ENCODE measurements at regions not wholly inside any gene's neighbourhood (a gene's known extent, or its start where the extent isn't known, plus 50 kb on each side); places are given as distances from the start of the nearest gene placed in this dataset.

DNA sequence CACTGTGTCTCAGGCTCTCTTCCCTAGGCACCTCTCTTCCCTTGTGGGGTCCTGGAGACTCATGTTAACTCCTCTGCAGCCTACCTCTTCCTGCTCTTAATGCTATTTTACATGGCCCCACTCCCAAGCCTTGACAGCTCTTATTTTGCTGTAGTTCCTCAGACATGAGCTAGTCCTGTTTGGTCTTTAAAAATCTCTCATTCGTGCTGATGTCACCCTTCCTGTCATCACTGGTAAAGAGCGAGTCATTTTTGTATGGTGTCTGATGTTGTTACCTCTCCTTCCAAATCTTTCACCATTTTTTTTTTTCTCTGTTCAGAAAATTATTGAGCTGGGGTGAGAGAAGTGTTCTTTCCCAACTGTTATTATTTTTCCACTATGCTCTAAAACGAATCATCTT is 84.8 kb upstream of the ZBED5 start:
- no peak for DNase-seq

DNA sequence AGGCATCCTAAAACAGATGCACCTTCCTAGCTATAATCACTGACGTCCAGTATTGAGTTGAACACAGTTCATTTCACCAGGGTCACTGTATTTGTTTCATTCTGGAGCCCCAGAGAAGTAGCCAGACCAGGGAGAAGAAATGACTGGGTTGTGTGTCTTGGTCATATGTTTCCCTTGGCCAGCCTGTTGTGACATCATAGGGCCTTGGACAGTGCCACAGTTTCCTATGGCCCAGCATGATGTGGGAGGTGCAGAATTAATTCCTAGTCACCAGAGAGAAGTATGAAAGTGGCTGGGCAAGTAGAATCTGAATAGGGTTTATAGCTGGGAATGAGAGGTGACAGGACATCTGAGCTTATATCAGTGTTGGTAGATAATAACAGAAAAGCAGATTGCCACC is 84.0 kb upstream of the ZBED5 start:
- no peak for DNase-seq

DNA sequence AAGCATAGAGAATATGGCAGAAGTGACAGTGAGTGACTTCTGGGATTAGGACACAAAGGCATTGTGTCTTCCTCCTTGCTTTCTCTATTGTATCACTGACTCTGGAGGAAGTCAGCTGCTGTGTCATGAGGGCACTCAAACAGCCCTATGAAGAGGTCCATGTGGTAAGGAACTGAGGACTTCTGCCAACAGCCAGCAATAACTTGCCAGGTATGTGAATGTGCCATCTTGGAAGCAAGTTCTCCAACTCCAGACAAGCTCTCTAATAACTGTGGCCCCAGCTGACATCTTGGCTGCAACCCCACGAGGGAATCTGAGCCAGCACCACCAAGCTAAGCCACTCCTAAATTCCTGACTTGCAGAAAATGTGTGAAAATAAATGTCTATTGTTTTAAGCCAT is 83.6 kb upstream of the ZBED5 start:
- DNase-seq: no peak

DNA sequence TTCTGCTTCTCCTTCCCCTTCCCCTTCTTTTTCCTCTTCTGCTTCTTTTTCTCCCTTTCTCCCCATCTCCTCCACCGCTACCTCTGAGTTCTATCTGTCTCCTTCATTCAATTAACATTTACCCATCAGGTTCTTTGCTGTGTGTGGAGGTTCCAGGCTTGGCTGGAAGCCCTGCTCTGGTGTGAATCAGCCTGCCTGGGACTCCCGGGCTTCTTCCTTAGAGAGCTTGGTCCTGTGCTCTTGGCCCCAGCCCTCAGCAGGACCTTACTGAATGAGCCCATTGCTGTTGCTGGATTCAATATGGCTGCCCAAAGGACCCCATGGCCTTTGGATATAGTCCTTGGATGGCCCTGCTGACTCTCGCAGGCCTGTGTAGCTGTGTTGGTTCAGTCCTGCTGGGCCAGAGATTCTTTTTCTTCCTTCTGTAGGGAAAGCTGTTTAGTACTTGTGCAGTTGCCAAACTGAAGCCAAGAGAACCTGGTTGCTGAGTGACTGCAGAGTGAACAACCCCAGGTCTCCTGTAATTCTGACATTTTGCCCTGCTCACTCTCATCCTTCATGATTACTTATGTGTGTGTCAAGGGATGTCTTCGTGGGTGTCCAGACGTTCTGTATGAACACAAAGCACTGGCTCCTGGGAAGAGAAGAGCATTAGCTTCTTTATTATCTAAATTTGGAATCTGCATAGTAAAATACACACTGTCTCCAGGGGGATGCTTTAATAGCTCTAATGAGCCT is 81.0 kb upstream of the ZBED5 start:
- DNase-seq: no peak

DNA sequence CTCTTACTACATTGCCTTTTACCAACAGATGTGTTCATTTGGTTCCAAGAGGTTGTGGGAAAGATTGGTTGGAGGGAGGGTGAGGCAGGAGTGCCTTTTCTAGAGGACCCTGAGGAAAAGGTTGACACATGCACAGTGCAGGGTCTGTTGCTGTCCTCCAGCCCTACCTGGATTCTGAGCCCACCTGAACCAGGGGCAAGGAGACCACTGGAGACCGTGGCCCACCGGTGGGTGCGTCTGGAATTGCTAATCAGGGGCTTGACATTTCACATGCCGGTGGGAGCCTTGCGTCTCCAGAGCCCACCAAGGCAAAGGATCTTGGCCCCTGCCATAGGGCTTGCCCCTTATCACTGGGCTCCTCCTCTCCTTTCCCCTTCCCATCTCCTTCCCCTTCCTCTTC is 80.4 kb upstream of the ZBED5 start:
- DNase-seq: no peak

DNA sequence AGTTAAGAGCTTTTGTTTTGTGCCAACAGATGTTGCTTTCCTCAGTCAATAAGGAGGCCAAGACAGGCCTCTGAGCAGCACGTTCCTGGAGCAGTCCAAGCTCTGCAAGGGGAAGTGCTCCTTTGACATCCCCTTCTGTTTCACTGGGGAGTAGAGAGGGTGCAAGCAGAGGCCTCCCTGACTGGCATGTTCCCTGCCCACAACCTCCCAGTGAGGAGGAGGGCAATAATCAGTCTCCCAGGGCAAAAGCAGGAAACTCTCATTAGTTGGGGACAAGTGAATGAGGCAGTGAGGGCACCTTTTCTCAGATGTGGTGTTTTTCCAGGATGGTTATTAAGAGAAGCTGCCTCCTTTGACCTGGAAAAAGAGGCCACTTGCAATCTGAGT is 79.5 kb upstream of the ZBED5 start:
- no peak for DNase-seq

DNA sequence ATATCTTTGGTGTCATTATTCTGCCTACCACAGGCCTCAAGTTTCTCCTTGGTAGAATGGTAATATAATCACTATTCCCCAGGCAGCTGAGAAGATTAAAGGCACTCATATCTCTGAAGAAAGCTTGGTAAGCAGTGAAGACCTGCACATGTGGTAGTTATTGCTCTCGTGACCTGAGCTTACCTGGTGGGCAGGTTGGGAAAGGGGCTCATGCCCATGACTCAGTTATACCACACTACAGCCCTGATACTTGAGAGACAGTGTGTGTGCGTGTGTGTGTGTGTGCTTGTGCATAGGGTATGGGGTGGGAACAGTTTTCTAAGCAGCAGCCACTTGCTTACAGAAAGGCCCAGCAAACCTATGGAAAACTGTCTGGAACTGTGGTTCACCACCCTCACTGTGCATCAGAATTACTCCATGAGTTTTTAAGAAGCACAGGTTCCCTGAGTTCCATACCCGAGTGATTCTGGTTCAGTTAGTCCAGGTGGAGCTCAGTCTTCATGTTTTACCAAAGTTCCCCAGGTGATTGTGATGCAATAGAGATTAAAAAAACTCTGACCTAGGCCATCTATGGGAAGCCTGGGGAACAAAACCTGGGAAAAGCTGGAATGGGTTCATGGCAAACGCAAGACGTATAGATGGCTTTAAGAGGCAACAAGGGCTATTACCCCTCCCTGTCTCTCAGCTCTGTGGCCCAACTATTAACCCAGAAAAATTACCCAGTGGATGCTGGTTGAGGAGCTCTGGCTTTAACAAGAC is 79.0 kb upstream of the ZBED5 start:
- no peak for DNase-seq

DNA sequence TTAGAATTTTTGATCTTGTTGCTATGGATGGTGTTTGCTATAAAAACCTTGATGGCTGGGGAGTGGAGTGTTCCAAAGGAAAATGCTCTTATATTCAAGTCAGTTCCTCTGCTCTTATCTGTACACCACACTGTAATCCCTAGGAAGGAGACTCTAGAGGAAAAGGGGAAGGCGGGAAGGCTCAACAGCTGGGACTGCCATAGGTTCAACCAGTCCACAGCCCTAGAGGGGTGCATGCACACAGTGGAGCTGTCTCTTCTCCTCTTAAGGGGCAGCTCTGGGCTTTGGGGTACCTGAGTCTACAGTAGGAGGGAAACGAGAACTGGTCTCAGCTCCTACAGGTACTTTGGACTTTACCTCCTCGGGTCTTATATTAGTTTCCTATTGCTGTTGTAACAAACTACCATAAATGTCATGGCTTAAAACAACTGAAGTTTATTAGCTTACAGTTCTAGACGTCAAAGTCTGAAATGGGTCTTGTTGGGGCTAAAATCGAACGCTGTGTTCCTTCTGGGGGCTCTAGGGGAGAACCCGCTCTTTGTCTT is 77.2 kb upstream of the ZBED5 start:
- DNase-seq: no peak

DNA sequence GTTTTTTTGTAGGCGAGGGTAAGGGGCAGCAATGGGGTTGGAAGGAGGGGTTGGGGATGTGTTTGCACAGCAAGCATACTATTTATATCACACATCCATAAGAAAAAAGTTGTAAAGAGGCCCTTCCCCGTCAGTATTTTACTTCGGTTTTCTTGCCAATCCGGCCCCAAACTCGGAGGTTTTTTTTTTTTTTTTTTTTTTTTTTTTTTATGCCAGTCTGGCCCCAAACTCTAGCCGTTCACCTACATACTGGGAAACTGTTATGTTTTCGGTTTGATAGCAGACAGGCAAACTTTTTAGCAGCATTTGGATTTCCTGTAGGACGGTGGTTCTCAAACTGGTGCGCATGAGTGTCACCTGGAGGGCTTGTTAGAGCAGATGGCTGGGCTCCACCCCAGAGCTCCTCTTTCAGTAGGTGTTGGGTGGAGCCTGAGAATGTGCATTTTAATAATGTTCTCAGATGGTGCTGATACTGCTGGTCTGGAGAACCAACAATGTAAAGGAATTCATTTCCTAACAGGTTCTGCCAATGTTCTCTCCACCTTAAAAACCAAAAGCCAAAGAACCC is 76.5 kb upstream of the ZBED5 start:
- no peak for DNase-seq

DNA sequence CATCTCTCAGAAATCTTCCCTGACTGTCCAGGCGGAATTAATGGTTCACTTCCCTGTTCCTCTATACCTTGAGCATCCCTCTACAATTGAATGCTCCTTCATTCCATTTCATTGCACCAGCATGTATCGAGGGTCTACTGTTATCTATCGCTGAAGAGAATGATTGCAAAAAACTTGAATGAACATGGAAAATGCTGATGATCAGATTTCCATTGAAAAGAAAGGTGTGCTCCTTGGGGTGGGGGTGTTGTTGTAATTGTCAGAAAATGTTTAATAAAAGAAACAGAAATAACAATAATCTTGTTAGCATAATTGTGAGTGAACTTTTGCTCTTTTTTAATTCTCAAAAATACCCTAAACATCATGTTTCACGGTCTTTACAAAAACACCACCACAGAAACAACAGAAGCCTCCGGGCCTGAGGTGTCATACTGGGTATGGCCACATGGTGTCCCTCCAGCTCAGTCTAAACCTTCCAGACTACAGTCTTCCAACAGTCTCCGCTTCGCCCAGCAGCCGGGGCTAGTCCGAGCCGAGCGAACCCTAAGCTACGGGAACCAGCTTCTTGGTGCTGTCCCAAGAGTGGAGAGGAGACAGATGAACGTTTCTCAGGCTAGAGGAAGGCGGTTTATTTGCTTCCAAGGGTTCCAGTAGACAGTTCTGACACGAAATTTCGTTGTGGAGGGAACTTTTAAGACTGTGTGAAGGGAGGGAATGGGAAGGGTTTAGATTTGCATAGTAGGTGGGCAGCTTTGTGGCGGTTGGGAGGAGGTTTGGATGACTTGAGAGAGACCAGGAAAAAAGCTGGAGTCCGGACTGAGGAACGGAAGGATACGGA is 75.8 kb upstream of the ZBED5 start:
- peak; percentile 63 to 65 for DNase-seq

DNA sequence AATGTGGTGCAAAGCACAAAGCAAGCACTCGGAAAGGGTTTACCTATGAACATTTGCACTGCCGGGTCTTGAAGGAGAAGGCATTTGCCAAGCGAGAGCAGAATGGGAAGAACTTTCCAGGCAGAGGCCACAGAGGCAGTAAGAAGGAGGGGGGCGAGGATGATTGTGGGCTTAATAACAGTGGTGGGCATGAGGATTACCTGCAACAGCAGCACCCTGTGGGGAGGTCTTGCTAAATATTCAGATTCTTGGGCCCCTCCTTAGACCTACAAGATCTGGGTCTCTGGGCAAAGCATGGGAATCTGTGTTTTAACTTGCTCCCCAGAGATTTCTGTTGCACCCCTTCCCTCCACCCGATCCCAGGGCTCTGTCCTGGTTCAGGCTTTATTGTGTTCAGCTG is 75.1 kb upstream of the ZBED5 start:
- no peak for DNase-seq

DNA sequence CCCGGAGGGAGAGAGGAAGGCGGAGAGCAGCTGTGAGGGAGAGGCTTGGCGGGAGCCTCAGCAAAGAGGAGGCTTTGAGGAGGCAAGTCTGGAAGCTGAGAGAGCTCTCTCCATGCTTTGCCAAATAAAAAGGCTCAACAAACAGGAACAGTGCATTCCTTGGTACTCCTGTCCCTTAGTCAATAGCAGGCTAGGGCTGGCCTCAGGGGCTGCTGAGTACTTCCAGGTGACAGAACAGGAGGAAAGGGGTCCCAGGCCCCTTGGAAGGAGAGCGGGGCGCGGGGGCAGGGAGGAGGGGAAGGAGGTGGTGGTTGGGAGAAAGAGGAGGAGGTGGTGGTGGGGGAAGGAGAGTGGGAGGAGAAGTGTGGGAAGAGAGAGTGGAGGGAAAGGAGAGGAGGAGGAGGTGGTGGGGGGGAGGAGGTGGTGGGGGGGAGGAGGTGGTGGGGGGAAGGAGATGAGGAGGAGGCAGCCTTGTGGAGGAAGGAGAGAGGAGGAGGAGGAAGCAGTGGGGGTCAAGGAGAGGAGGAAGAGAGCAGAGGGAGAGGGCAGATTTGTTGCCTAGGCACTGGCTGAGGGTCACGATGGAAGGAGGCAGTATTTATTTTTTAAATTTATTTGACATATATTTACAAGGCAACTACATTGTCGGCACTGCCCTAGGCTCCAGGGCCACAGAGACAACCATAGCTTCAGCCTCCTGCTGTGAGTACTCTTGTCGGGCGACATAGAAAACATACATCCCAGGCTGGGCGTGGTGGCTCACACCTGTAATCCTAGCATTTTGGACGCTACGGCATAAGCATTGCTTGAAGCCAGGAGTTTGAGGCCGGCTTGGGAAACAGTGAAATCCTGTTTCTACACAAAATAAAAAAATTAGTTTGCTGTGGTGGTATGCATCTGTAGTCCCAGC is 74.2 kb upstream of the ZBED5 start:
- DNase-seq: no peak

DNA sequence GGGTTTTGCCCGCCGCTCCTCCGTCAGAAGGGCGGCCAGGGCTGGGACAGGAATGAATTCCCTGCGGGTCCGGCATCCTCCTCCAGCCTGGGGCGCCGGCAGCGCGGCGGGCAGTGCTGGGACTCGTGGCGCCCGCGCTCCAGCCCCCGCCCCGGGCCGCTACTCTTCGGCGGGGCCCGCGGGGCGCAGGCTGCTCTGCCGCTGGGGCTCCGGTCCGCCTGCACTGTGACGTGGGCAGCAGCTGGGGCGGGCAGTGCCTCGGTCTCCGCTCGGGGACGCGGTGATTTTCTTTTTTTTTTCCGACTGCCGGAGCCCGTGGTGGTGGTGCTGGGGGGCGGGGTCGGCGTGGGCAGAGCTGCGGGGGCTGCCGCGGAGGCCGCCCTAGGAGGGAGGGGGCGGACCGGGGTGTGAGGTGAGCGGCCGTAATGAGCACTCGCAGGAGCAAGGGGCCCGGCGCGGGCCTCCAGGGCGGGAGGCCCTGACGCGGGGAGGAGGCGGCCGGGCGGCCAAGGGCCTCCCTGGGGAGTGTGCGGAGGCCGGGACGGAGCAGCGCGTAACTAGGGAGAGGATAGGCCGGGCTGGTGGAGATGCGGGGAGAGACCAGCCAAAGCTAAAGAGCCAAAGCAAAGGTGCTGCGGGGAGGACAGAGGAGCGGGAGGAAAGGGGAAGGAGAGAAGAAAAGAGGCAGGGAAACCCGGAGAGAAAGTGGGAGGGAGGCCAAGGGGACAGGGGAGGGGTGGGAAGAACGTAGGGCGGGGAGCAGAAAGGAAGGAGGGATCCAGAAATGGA is 73.3 kb upstream of the ZBED5 start:
- no peak for DNase-seq

DNA sequence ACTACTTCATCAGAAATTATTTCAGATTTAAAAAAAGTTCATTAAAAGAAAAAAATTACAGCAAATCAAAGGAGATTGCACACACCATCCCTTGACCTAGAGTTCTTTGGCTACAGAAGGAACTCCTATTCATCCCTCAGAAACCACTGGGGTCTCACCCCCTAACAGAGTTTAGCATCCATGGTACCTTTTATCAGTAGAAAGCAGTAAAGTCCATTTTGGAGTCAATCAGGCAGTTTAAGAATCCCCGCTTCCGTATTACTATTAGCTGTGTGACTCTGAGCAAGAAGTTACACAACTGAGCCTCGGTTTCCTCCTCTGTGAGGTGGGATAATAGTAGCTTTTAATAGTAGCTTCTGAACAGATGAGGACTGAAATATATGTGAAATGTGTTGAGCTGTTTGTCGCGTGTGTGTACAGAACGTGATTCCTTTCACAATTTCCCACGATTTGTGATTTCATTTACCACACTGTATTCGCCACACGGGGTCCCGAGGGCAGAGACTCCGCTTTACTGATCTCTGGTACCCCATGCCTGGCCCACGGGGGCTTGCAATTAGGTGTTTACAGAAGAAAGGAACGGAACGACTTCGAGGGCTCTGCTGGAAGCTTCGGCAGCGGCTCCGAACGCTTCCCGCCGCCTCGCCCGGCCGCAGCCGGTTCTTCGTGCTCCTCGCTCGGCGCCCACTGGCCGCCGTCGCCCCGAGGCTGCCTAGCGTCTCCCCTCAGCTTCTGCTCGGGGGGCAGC is 72.5 kb upstream of the ZBED5 start:
- no peak for DNase-seq

DNA sequence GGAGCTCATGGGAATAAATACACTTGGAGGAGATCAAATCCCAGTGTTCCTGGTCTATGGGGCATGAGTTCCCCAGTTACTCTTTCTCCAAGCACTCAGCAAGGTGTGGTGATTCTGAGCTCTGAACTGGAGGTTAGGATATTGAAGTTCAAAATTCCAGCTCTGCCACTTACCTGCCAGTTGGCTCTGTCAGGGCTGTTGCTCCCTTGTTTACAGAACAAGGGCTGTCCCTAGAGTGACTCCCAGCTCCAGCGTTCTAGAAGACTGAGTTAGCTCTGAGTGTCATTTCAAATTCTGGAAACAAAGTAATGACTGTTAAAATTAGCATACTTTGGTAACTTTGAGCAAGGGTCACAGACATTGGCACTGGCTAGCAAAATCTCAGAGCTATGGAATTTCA is 69.7 kb upstream of the ZBED5 start:
- DNase-seq: no peak

DNA sequence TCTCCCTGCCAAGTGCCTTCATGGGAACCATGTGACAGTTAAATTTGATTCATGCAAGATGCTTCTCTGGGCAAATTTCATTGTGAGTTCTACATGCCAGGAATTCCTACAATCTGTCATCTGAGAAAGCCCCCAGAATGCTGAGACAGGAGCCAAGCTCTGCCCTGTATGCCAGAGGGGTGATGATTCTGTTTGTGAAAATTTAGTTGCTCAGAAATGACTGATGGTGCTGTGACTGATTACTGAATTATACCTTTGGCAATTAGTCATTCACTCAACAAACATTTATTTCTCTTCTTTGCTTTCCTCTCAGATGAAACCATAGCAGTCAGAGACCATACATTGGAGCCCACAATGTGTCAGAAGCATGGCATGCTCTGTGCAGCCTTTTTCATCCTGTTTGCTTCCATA is 69.0 kb upstream of the ZBED5 start:
- no peak for DNase-seq

DNA sequence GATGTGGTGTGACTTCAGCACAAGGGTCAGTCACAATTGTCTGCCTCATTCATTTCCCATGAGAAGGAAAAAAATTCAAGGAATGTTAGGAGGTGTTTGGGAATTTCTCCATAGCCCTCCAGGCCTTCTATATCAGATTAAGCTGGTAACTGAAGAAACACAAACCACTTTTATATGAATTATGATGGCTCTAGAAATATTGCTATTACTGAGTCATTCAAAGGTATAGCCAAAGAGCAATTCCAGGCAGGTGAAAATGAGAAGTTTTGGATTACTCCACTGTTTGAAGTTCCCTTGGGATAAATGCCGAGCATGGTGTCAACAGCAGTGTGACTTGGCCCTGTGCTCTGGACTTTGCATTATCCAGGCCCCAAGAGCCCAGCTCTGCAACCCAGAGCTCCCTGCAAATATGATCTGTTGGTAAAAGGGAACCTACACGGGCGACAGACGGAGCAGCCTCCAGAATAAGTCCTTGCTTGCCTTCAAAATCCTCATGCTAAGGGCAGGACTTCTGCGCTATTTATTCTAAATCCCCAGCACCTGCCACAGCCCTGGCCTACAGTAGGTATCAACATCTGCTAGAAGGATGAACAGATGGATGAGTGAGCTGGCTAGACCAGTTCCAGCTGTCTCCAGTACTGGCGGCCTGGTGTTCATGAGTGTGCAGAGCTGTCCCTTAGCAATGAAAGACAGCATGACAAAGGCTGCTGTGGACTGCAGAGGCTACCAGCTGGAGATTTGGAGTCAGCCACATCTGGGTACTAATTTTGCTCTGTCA is 67.5 kb upstream of the ZBED5 start:
- no peak for DNase-seq

DNA sequence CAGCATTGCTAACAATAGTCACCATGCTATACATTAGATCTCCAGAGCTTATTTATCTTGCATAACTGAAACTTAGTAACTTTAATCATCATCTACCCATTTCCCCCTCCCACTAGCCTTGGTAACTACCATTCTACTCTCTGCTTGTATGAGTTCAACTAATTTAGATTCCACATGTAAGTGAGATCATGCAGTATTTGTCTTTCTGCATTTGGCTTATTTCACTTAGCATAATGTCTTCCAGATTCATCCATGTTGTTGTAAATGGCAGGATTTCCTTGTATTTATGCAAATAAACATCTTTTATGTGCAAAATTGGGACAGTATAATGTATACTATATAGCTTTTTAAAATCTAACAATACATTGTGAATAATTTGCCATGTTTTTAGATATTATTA is 66.0 kb upstream of the ZBED5 start:
- no peak for DNase-seq

DNA sequence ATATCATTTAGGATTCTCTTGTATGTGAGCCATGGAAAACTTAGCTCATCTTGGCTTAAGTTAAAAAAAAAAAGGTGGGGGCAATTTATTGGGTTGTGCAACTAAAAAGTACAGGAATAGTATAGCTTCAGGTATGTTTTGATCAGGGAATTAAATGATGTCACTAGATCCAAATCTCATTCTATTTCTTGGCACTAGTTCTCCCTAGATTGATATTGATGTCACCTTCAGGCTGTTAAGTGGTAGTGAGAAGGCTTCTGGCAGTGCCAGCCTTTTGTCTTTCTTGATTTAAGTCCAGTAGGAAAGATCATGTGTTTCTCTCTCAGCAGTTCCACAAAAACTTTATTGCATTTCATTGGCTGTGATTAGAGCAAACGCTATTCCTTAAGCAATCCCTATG is 65.0 kb upstream of the ZBED5 start:
- no peak for DNase-seq

DNA sequence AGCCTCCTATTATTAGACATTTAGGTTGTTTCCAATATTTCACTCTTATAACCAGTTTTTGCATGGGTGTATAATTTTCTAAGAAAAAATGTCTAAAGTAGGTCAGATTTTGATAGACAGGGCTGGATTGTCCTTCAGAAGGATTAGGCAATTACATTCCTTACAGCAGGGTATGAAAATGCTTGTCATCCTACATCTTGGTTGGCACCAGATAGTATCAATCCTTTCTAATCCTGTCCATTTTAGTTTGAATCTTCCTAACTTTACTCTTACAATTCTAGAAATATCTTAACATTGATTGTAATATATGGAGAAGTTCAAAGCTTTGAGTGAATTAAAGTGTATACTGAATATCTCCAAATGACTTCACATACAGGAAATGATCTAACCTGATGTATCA is 63.0 kb upstream of the ZBED5 start:
- DNase-seq: no peak

Measured in AML-193 (cell line).